KMS-11 (cell line): ENCODE measurements at regions not wholly inside any gene's neighbourhood (a gene's known extent, or its start where the extent isn't known, plus 50 kb on each side); places are given as distances from the start of the nearest gene placed in this dataset.

ENCODE experiments used
- H2AFZ ChIP-seq: fragments of 200-600 bp; sonication (generic); 2 replicates; pipeline ENCODE4 v1.6.1; 2016; ENCODE audit warnings: antibody characterized with exemption, mixed run types, low read depth
- H3K27ac ChIP-seq: fragments of 200-600 bp; sonication (generic); 2 replicates; pipeline ENCODE4 v1.6.1; 2016; ENCODE audit warnings: mild to moderate bottlenecking, mixed run types
- H3K27me3 ChIP-seq: fragments of 200-600 bp; sonication (generic); 2 replicates; pipeline ENCODE4 v1.6.1; 2017; ENCODE audit warnings: mild to moderate bottlenecking, low read depth, mixed run types, moderate library complexity; ENCODE audit not compliant: insufficient read depth
- H3K36me3 ChIP-seq: fragments of 200-600 bp; sonication (generic); 2 replicates; pipeline ENCODE4 v1.6.1; 2017; ENCODE audit warnings: mild to moderate bottlenecking, mixed run types; ENCODE audit not compliant: insufficient read depth
- H3K4me1 ChIP-seq: fragments of 200-600 bp; sonication (generic); 2 replicates; pipeline ENCODE4 v1.6.1; 2016; ENCODE audit warnings: mild to moderate bottlenecking, low read depth, mixed run types; ENCODE audit not compliant: poor library complexity, severe bottlenecking
- H3K4me2 ChIP-seq: fragments of 200-600 bp; sonication (generic); 2 replicates; pipeline ENCODE4 v1.7.0; 2016; ENCODE audit warnings: mild to moderate bottlenecking, mixed run types
- H3K4me3 ChIP-seq: fragments of 200-600 bp; sonication (generic); IDR thresholded peaks from 2 replicates; pipeline ENCODE4 v1.6.1; 2017; ENCODE audit warnings: low read depth, low read length, mixed read lengths; ENCODE audit not compliant: insufficient read depth
- H3K79me2 ChIP-seq: fragments of 200-600 bp; sonication (generic); 2 replicates; pipeline ENCODE4 v1.6.1; 2016; ENCODE audit warnings: low read depth, mixed run types; ENCODE audit not compliant: insufficient read depth
- H3K9ac ChIP-seq: fragments of 200-600 bp; sonication (generic); 2 replicates; pipeline ENCODE4 v1.6.1; 2016; ENCODE audit warnings: mild to moderate bottlenecking, mixed run types
- H4K20me1 ChIP-seq: fragments of 200-600 bp; sonication (generic); 2 replicates; pipeline ENCODE4 v1.6.1; 2016; ENCODE audit warnings: mild to moderate bottlenecking, mixed run types; ENCODE audit not compliant: insufficient read depth
- CTCF ChIP-seq: fragments of 200-600 bp; sonication (generic); conservative IDR thresholded peaks from 2 replicates; pipeline ENCODE4 v1.6.1; 2017; ENCODE audit warnings: low read depth, mild to moderate bottlenecking, antibody characterized with exemption, low read length, moderate library complexity, mixed read lengths

GRCh38 chr2:149709496-149710263 is 122.1 kb upstream of the MMADHC start:
- no peaks in the 10 kb centered on the region for H3K79me2 ChIP-seq
- H3K27me3 ChIP-seq = no peaks in the 10 kb centered on the region
- no peak overlapping the region for H2AFZ ChIP-seq
- no peak overlapping the region for H3K9ac ChIP-seq
- H3K4me2 ChIP-seq = no peak overlapping the region
- no peaks in the 10 kb centered on the region for H3K36me3 ChIP-seq
- no peak overlapping the region for H3K4me3 ChIP-seq
- TF ChIP-seq CTCF = no peak
- H3K27ac ChIP-seq = no peak overlapping the region
- no peaks in the 10 kb centered on the region for H4K20me1 ChIP-seq
- H3K4me1 ChIP-seq = no peaks in the 10 kb centered on the region

GRCh38 chr2:149703281-149703680 is 115.7 kb upstream of the MMADHC start:
- Histone ChIP-seq H3K27ac (no peak overlapping the region), H2AFZ (no peak overlapping the region), H3K4me2 (no peak overlapping the region), H3K36me3 (no peaks in the 10 kb centered on the region), H4K20me1 (no peaks in the 10 kb centered on the region), H3K9ac (no peak overlapping the region), H3K27me3 (no peaks in the 10 kb centered on the region), H3K4me3 (no peak overlapping the region), H3K79me2 (no peaks in the 10 kb centered on the region), H3K4me1 (no peaks in the 10 kb centered on the region)
- TF ChIP-seq CTCF = no peak

GRCh38 chr2:149702571-149702970 is 115.0 kb upstream of the MMADHC start:
- no peak overlapping the region for H3K27ac ChIP-seq
- H3K36me3 ChIP-seq = no peaks in the 10 kb centered on the region
- H3K4me1 ChIP-seq = no peaks in the 10 kb centered on the region
- H2AFZ ChIP-seq = no peak overlapping the region
- no peak overlapping the region for H3K4me3 ChIP-seq
- no peak overlapping the region for H3K4me2 ChIP-seq
- H3K9ac ChIP-seq = no peak overlapping the region
- no peaks in the 10 kb centered on the region for H3K27me3 ChIP-seq
- H4K20me1 ChIP-seq = no peaks in the 10 kb centered on the region
- H3K79me2 ChIP-seq = no peaks in the 10 kb centered on the region
- TF ChIP-seq CTCF = no peak

GRCh38 chr2:149701241-149701640 is 113.7 kb upstream of the MMADHC start:
- Histone ChIP-seq H3K27ac (no peak overlapping the region), H3K36me3 (no peaks in the 10 kb centered on the region), H3K4me2 (no peak overlapping the region), H3K27me3 (no peaks in the 10 kb centered on the region), H3K79me2 (no peaks in the 10 kb centered on the region), H4K20me1 (no peaks in the 10 kb centered on the region), H2AFZ (no peak overlapping the region), H3K9ac (no peak overlapping the region), H3K4me3 (no peak overlapping the region), H3K4me1 (no peaks in the 10 kb centered on the region)
- no peak for TF ChIP-seq CTCF
